GM23338 (cell line): ENCODE measurements at regions not wholly inside any gene's neighbourhood (a gene's known extent, or its start where the extent isn't known, plus 50 kb on each side); places are given as distances from the start of the nearest gene placed in this dataset.
"Not testable (repeated sequence)": the region's sequence is repeated elsewhere in the genome, so short reads cannot be mapped to it uniquely, and the experiment has no call there.

Experiments
- ATAC-seq: fragments of 200-7000 bp; cut with Tn5 transposase; 3 replicates; pipeline ENCODE4 v1.9.1; 2020
- DNase-seq: peaks from one replicate; pipeline ENCODE4 v3.0.0-alpha.2; 2015; ENCODE audit warnings: low spot score
- H2AFZ ChIP-seq: fragments of 200-600 bp; sonication (generic); 2 replicates; pipeline ENCODE4 v1.8.0; 2016; ENCODE audit warnings: antibody characterized with exemption, mild to moderate bottlenecking, moderate library complexity
- H3F3A ChIP-seq: fragments of 200-600 bp; sonication (generic); replicated peaks from 2 replicates; pipeline ENCODE4 v1.8.0; 2017; ENCODE audit warnings: antibody characterized with exemption, mixed run types, low read depth
- H3K27ac ChIP-seq: fragments of 200-600 bp; sonication (generic); 2 replicates; pipeline ENCODE4 v1.6.1; 2016; ENCODE audit warnings: low read depth
- H3K27me3 ChIP-seq: fragments of 200-600 bp; sonication (generic); 2 replicates; pipeline ENCODE4 v1.8.0; 2016; ENCODE audit warnings: mild to moderate bottlenecking, mixed run types, moderate library complexity; ENCODE audit not compliant: insufficient read depth
- H3K36me3 ChIP-seq: fragments of 200-600 bp; sonication (generic); 2 replicates; pipeline ENCODE4 v1.8.0; 2016; ENCODE audit warnings: mild to moderate bottlenecking; ENCODE audit not compliant: insufficient read depth
- H3K4me1 ChIP-seq: fragments of 200-600 bp; sonication (generic); 2 replicates; pipeline ENCODE4 v1.8.0; 2016; ENCODE audit warnings: mild to moderate bottlenecking, moderate library complexity; ENCODE audit not compliant: insufficient read depth
- H3K4me2 ChIP-seq: fragments of 200-600 bp; sonication (generic); 2 replicates; pipeline ENCODE4 v1.7.1; 2017; ENCODE audit warnings: mixed run types
- H3K4me3 ChIP-seq: fragments of 200-600 bp; sonication (generic); 2 replicates; pipeline ENCODE4 v1.6.1; 2016; ENCODE audit warnings: mixed run types
- H3K79me2 ChIP-seq: fragments of 200-600 bp; sonication (generic); replicated peaks from 2 replicates; pipeline ENCODE4 v1.8.0; 2017; ENCODE audit warnings: mild to moderate bottlenecking; ENCODE audit not compliant: insufficient read depth
- H3K9me2 ChIP-seq: fragments of 200-600 bp; sonication (generic); 2 replicates; pipeline ENCODE4 v1.8.0; 2017; ENCODE audit not compliant: insufficient read depth
- H4K20me1 ChIP-seq: fragments of 200-600 bp; sonication (generic); replicated peaks from 2 replicates; pipeline ENCODE4 v1.8.0; 2017; ENCODE audit warnings: mild to moderate bottlenecking; ENCODE audit not compliant: insufficient read depth
- H3K27ac Mint-ChIP-seq: 2 replicates; pipeline ENCODE4 v1.8.0; 2020; ENCODE audit warnings: inconsistent platforms, mild to moderate bottlenecking, moderate library complexity, mixed read lengths
- H3K27me3 Mint-ChIP-seq: 3 replicates; pipeline ENCODE4 v1.8.0; 2022; ENCODE audit warnings: low read depth, mild to moderate bottlenecking, moderate library complexity, mixed read lengths, inconsistent platforms; ENCODE audit not compliant: insufficient read depth, poor library complexity
- H3K36me3 Mint-ChIP-seq: 3 replicates; pipeline ENCODE4 v1.8.0; 2021; ENCODE audit warnings: low read depth, mild to moderate bottlenecking, inconsistent platforms, moderate library complexity, mixed read lengths
- H3K4me1 Mint-ChIP-seq: 3 replicates; pipeline ENCODE4 v1.8.0; 2020; ENCODE audit warnings: mild to moderate bottlenecking, inconsistent platforms, mixed read lengths
- H3K4me3 Mint-ChIP-seq: 3 replicates; pipeline ENCODE4 v1.8.0; 2021; ENCODE audit warnings: moderate library complexity, mild to moderate bottlenecking, inconsistent platforms, mixed read lengths
- H3K9me3 Mint-ChIP-seq: 3 replicates; pipeline ENCODE4 v1.8.0; 2020; ENCODE audit warnings: moderate library complexity, mild to moderate bottlenecking, inconsistent platforms, mixed read lengths
- CREB1 ChIP-seq: fragments of 250-450 bp; sonication (Bioruptor Pico); IDR thresholded peaks from 2 replicates; pipeline ENCODE4 v1.5.0; 2020; ENCODE audit warnings: low read depth, mild to moderate bottlenecking, moderate library complexity
- EZH2phosphoT487 ChIP-seq: fragments of 200-600 bp; sonication (generic); IDR thresholded peaks from one replicate; pipeline ENCODE4 v1.8.1; 2018; ENCODE audit warnings: antibody characterized with exemption; ENCODE audit not compliant: unreplicated experiment
- JUNB ChIP-seq: IDR thresholded peaks from one replicate; pipeline ENCODE4 v1.6.1; 2016; ENCODE audit warnings: antibody characterized with exemption; ENCODE audit not compliant: unreplicated experiment
- NANOG ChIP-seq: IDR thresholded peaks from 2 replicates; pipeline ENCODE4 v1.6.1; 2016; ENCODE audit warnings: antibody characterized with exemption, borderline replicate concordance
- POLR2AphosphoS5 ChIP-seq: IDR thresholded peaks from 2 replicates; pipeline ENCODE4 v1.6.1; 2016; ENCODE audit warnings: antibody characterized with exemption, low read depth
- ZNF114 ChIP-seq: fragments of 250-450 bp; sonication (Bioruptor Pico); IDR thresholded peaks from 2 replicates; pipeline ENCODE4 v1.5.0; 2020; ENCODE audit warnings: mild to moderate bottlenecking, moderate library complexity
- TF ChIP-seq, protein P1 (sequence below), 2 experiments: fragments of 200-600 bp in 1 of 2; sonication (generic) in 1 of 2; conservative IDR thresholded peaks; 2 replicates each; pipeline versions ENCODE4 v1.5.1 to v1.6.1; 2016 to 2017; ENCODE audit warnings: antibody characterized with exemption in 2 of 2, low read depth in 2 of 2, mild to moderate bottlenecking in 2 of 2, moderate library complexity in 1 of 2
- TF ChIP-seq, protein P2 (sequence below): IDR thresholded peaks from 2 replicates; pipeline ENCODE4 v1.6.1; 2016; ENCODE audit warnings: antibody characterized with exemption
- TF ChIP-seq, protein P3 (sequence below): IDR thresholded peaks from one replicate; pipeline ENCODE4 v1.6.1; 2018; ENCODE audit warnings: antibody characterized with exemption; ENCODE audit not compliant: unreplicated experiment
- TF ChIP-seq, protein P4 (sequence below): fragments of 250-450 bp; sonication (Bioruptor Pico); IDR thresholded peaks from 2 replicates; pipeline ENCODE4 v1.5.0; 2020; ENCODE audit warnings: mild to moderate bottlenecking, moderate library complexity

DNA sequence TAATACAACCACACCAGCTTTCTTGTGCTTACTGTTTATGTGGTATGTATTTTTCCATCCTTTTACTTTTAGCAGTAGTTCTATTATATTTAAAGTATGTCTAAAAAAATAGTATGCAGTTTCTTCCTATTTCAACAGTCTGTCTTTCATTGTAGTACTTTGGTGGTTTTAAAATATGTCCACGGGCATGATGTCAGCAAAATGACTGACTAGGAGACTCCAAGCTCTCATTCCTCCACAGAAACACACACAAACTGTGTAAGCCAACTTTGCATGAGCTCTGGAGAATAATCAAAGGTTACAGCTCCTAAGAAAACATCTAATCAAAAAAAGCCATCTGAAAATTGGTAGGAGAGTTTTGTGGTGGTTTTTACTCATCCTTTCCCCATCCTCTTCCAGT, 56.1 kb downstream of the TEX51 start:
- no peak overlapping the region; the same call in 1 of the 2 replicates for H2AFZ ChIP-seq
- 0 out of 3 replicates have a peak, but pooled peaks cover 5% of the 10 kb centered on the region for H3K36me3 Mint-ChIP-seq
- H3K4me1 ChIP-seq = peaks cover 4% of the 10 kb centered on the region; the same call in 1 of the 2 replicates
- no peaks in the 10 kb centered on the region for H3K36me3 ChIP-seq
- H3K27ac Mint-ChIP-seq = no peak overlapping the region
- ATAC-seq (no peak), DNase-seq (no peak)
- no peak overlapping the region for H3K4me2 ChIP-seq
- H3K27me3 ChIP-seq = no peaks in the 10 kb centered on the region
- H3K9me3 Mint-ChIP-seq = peaks cover 24% of the 10 kb centered on the region
- no peaks in the 10 kb centered on the region for H3K9me2 ChIP-seq
- TF ChIP-seq CREB1 (CRISPR knock-in tag) = no peak
- TF ChIP-seq POLR2AphosphoS5 = no peak
- TF ChIP-seq ZNF114 (CRISPR knock-in tag) = no peak
- TF ChIP-seq, protein P1, sequence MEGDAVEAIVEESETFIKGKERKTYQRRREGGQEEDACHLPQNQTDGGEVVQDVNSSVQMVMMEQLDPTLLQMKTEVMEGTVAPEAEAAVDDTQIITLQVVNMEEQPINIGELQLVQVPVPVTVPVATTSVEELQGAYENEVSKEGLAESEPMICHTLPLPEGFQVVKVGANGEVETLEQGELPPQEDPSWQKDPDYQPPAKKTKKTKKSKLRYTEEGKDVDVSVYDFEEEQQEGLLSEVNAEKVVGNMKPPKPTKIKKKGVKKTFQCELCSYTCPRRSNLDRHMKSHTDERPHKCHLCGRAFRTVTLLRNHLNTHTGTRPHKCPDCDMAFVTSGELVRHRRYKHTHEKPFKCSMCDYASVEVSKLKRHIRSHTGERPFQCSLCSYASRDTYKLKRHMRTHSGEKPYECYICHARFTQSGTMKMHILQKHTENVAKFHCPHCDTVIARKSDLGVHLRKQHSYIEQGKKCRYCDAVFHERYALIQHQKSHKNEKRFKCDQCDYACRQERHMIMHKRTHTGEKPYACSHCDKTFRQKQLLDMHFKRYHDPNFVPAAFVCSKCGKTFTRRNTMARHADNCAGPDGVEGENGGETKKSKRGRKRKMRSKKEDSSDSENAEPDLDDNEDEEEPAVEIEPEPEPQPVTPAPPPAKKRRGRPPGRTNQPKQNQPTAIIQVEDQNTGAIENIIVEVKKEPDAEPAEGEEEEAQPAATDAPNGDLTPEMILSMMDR (conservative IDR thresholded peaks at IDR 0.05; ENCODE audit: low read depth in 2 of 2) = no peak
- TF ChIP-seq, protein P2, sequence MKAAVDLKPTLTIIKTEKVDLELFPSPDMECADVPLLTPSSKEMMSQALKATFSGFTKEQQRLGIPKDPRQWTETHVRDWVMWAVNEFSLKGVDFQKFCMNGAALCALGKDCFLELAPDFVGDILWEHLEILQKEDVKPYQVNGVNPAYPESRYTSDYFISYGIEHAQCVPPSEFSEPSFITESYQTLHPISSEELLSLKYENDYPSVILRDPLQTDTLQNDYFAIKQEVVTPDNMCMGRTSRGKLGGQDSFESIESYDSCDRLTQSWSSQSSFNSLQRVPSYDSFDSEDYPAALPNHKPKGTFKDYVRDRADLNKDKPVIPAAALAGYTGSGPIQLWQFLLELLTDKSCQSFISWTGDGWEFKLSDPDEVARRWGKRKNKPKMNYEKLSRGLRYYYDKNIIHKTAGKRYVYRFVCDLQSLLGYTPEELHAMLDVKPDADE = no peak
- TF ChIP-seq JUNB = no peak
- TF ChIP-seq, protein P3, sequence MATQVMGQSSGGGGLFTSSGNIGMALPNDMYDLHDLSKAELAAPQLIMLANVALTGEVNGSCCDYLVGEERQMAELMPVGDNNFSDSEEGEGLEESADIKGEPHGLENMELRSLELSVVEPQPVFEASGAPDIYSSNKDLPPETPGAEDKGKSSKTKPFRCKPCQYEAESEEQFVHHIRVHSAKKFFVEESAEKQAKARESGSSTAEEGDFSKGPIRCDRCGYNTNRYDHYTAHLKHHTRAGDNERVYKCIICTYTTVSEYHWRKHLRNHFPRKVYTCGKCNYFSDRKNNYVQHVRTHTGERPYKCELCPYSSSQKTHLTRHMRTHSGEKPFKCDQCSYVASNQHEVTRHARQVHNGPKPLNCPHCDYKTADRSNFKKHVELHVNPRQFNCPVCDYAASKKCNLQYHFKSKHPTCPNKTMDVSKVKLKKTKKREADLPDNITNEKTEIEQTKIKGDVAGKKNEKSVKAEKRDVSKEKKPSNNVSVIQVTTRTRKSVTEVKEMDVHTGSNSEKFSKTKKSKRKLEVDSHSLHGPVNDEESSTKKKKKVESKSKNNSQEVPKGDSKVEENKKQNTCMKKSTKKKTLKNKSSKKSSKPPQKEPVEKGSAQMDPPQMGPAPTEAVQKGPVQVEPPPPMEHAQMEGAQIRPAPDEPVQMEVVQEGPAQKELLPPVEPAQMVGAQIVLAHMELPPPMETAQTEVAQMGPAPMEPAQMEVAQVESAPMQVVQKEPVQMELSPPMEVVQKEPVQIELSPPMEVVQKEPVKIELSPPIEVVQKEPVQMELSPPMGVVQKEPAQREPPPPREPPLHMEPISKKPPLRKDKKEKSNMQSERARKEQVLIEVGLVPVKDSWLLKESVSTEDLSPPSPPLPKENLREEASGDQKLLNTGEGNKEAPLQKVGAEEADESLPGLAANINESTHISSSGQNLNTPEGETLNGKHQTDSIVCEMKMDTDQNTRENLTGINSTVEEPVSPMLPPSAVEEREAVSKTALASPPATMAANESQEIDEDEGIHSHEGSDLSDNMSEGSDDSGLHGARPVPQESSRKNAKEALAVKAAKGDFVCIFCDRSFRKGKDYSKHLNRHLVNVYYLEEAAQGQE = no peak
- TF ChIP-seq NANOG = no peak
- TF ChIP-seq EZH2phosphoT487 = no peak
- TF ChIP-seq, protein P4, sequence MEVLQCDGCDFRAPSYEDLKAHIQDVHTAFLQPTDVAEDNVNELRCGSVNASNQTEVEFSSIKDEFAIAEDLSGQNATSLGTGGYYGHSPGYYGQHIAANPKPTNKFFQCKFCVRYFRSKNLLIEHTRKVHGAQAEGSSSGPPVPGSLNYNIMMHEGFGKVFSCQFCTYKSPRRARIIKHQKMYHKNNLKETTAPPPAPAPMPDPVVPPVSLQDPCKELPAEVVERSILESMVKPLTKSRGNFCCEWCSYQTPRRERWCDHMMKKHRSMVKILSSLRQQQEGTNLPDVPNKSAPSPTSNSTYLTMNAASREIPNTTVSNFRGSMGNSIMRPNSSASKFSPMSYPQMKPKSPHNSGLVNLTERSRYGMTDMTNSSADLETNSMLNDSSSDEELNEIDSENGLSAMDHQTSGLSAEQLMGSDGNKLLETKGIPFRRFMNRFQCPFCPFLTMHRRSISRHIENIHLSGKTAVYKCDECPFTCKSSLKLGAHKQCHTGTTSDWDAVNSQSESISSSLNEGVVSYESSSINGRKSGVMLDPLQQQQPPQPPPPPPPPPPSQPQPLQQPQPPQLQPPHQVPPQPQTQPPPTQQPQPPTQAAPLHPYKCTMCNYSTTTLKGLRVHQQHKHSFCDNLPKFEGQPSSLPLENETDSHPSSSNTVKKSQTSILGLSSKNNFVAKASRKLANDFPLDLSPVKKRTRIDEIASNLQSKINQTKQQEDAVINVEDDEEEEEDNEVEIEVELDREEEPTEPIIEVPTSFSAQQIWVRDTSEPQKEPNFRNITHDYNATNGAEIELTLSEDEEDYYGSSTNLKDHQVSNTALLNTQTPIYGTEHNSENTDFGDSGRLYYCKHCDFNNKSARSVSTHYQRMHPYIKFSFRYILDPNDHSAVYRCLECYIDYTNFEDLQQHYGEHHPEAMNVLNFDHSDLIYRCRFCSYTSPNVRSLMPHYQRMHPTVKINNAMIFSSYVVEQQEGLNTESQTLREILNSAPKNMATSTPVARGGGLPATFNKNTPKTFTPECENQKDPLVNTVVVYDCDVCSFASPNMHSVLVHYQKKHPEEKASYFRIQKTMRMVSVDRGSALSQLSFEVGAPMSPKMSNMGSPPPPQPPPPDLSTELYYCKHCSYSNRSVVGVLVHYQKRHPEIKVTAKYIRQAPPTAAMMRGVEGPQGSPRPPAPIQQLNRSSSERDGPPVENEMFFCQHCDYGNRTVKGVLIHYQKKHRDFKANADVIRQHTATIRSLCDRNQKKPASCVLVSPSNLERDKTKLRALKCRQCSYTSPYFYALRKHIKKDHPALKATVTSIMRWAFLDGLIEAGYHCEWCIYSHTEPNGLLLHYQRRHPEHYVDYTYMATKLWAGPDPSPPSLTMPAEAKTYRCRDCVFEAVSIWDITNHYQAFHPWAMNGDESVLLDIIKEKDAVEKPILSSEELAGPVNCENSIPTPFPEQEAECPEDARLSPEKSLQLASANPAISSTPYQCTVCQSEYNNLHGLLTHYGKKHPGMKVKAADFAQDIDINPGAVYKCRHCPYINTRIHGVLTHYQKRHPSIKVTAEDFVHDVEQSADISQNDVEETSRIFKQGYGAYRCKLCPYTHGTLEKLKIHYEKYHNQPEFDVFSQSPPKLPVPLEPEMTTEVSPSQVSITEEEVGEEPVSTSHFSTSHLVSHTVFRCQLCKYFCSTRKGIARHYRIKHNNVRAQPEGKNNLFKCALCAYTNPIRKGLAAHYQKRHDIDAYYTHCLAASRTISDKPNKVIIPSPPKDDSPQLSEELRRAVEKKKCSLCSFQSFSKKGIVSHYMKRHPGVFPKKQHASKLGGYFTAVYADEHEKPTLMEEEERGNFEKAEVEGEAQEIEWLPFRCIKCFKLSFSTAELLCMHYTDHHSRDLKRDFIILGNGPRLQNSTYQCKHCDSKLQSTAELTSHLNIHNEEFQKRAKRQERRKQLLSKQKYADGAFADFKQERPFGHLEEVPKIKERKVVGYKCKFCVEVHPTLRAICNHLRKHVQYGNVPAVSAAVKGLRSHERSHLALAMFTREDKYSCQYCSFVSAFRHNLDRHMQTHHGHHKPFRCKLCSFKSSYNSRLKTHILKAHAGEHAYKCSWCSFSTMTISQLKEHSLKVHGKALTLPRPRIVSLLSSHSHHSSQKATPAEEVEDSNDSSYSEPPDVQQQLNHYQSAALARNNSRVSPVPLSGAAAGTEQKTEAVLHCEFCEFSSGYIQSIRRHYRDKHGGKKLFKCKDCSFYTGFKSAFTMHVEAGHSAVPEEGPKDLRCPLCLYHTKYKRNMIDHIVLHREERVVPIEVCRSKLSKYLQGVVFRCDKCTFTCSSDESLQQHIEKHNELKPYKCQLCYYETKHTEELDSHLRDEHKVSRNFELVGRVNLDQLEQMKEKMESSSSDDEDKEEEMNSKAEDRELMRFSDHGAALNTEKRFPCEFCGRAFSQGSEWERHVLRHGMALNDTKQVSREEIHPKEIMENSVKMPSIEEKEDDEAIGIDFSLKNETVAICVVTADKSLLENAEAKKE (CRISPR knock-in tag) = no peak
- no peak overlapping the region for H3K27ac ChIP-seq
- H4K20me1 ChIP-seq = no peaks in the 10 kb centered on the region
- no peaks in the 10 kb centered on the region for H3K79me2 ChIP-seq
- peaks cover 6% of the 10 kb centered on the region; the same call in 2 of the 3 replicates for H3K4me1 Mint-ChIP-seq
- H3F3A ChIP-seq = no peaks in the 10 kb centered on the region
- H3K27me3 Mint-ChIP-seq = peaks cover 15% of the 10 kb centered on the region
- H3K4me3 Mint-ChIP-seq = no peak overlapping the region
- H3K4me3 ChIP-seq = no peak overlapping the region

DNA sequence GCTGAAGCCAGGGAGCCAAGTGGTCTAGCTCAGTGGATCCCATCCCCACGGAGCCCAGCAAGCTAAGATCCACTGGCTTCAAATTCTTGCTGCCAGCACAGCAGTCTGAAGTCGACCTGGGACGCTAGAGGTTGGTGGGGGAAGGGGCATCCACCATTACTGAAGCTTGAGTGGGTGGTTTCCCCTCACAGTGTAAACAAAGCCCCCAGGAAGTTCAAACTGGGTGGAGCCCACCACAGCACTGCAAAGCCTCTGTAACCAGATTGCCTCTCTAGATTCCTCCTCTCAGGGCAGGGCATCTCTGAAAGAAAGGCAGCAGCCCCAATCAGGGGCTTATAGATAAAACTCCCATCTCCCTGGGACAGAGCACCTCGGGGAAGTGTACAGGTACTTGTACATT, 58.1 kb downstream of the TEX51 start:
- H3K4me3 ChIP-seq, DNase-seq, H4K20me1 ChIP-seq, H3K4me1 Mint-ChIP-seq, H3K27ac Mint-ChIP-seq, H3K27me3 ChIP-seq, H3K9me2 ChIP-seq, H3K36me3 Mint-ChIP-seq, H3K79me2 ChIP-seq, H3F3A ChIP-seq, H3K36me3 ChIP-seq, ATAC-seq, H3K4me1 ChIP-seq, H3K4me3 Mint-ChIP-seq, H3K27ac ChIP-seq, H3K4me2 ChIP-seq: not testable (repeated sequence)
- H2AFZ ChIP-seq = peak overlapping the region; percentile 81; the same call in 1 of the 2 replicates
- peaks cover 30% of the 10 kb centered on the region for H3K9me3 Mint-ChIP-seq
- H3K27me3 Mint-ChIP-seq = peaks cover 12% of the 10 kb centered on the region
